ENCODE measurements at regions not wholly inside any gene's neighbourhood (a gene's known extent, or its start where the extent isn't known, plus 50 kb on each side); places are given as distances from the start of the nearest gene placed in this dataset.
"Not testable (repeated sequence)": the region's sequence is repeated elsewhere in the genome, so short reads cannot be mapped to it uniquely, and the experiment has no call there.

- Histone ChIP-seq H3K4me3 (no peak overlapping the region), H3K4me1 (peaks cover 0 to 36% (median 0%) of the 10 kb centered on the region in 12 donors), H3K9me3 (peaks cover 0 to 4% (median 0%) of the 10 kb centered on the region in 12 donors), H3K27me3 (peaks cover 0 to 6% (median 0%) of the 10 kb centered on the region in 9 donors), H3K36me3 (no peaks in the 10 kb centered on the region), H3K27ac (peak overlapping the region in 1 of 12 donors; percentile 87)
- ATAC-seq (peak in 2 of 4 donors; percentile 61 to 62), DNase-seq (peak in 3 of 5 donors; percentile 22 to 33 (median 31))
- 68 to 76% (median 69%) methylated on average over 9 of the region's 9 CpGs for WGBS, 4 donors
- intact Hi-C loops (cut with DNase I) = no loop called here
- TF ChIP-seq POLR2A (IDR thresholded peaks at IDR 0.05) (no peak), CTCF (IDR thresholded peaks at IDR 0.05) (no peak)
Measured at GRCh38 chr10:28367929-28368484, 65.1 kb upstream of the MPP7 start.

GRCh38 chr10:28370107-28370835 lies 67.4 kb upstream of the MPP7 start:
- peaks cover 0 to 5% (median 0%) of the 10 kb centered on the region in 9 donors for H3K27me3 ChIP-seq
- intact Hi-C loops (cut with DNase I) = loop anchor here in 1 of 10 donors (10.0 kb wide), 1 partner anchor 65 kb away; the partner anchor contains the start of gene MPP7
- peaks cover 0 to 4% (median 0%) of the 10 kb centered on the region in 12 donors for H3K9me3 ChIP-seq
- ATAC-seq (no peak), DNase-seq (no peak)
- TF ChIP-seq CTCF (IDR thresholded peaks at IDR 0.05) (no peak), POLR2A (IDR thresholded peaks at IDR 0.05) (no peak)
- no peaks in the 10 kb centered on the region for H3K36me3 ChIP-seq
- no peak overlapping the region for H3K4me3 ChIP-seq
- H3K4me1 ChIP-seq = peaks cover 0 to 36% (median 0%) of the 10 kb centered on the region in 12 donors
- WGBS, 4 donors = 93 to 100% (median 97%) methylated on average over 2 of the region's 2 CpGs
- no peak overlapping the region for H3K27ac ChIP-seq

GRCh38 chr10:28371638-28372037 lies 68.8 kb upstream of the MPP7 start:
- H3K4me3 ChIP-seq, DNase-seq, H3K36me3 ChIP-seq, H3K27me3 ChIP-seq, ATAC-seq, H3K27ac ChIP-seq, H3K9me3 ChIP-seq: not testable (repeated sequence)
- 82 to 91% (median 88%) methylated on average over 1 of the region's 1 CpG for WGBS, 4 donors
- peaks cover 0 to 24% (median 0%) of the 10 kb centered on the region in 12 donors for H3K4me1 ChIP-seq
- intact Hi-C loops (cut with DNase I) = loop anchor here in 1 of 10 donors (10.0 kb wide), 1 partner anchor 67 kb away; the partner anchor contains the start of gene MPP7

- WGBS, 4 donors = 65 to 82% (median 71%) methylated on average over 2 of the region's 2 CpGs
- Histone ChIP-seq H3K4me3 (no peak overlapping the region), H3K27ac (no peak overlapping the region), H3K36me3 (no peaks in the 10 kb centered on the region), H3K27me3 (no peaks in the 10 kb centered on the region), H3K9me3 (peaks cover 0 to 4% (median 0%) of the 10 kb centered on the region in 12 donors), H3K4me1 (peaks cover 0 to under 1% (median 0%) of the 10 kb centered on the region in 12 donors)
- no peak for TF ChIP-seq CTCF (IDR thresholded peaks at IDR 0.05)
- intact Hi-C loops (cut with DNase I) = loop anchor here in 1 of 10 donors (10.0 kb wide), 1 partner anchor 69 kb away; the partner anchor contains the start of gene MPP7
- ATAC-seq (no peak), DNase-seq (no peak)
Measured at GRCh38 chr10:28374036-28374435, 71.2 kb upstream of the MPP7 start.
